AG09319 (cell line): ENCODE measurements at regions not wholly inside any gene's neighbourhood (a gene's known extent, or its start where the extent isn't known, plus 50 kb on each side); places are given as distances from the start of the nearest gene placed in this dataset.
"Not testable (repeated sequence)": the region's sequence is repeated elsewhere in the genome, so short reads cannot be mapped to it uniquely, and the experiment has no call there.

Source experiments
- DNase-seq: peaks from one replicate; pipeline ENCODE4 v3.0.0-alpha.2; 2010; ENCODE audit warnings: low read depth; ENCODE audit errors: extremely low read depth
- CTCF ChIP-seq: IDR thresholded peaks from 2 replicates; pipeline ENCODE4 v1.5.1; 2011; ENCODE audit warnings: low read depth, mild to moderate bottlenecking, inconsistent platforms, low read length, moderate library complexity

GRCh38 chr7:27433581-27433980 lies 191.0 kb downstream of the EVX1 start:
- DNase-seq: no peak
- no peak for TF ChIP-seq CTCF

- no peak for DNase-seq
- peak; percentile 11 for TF ChIP-seq CTCF
Observed at GRCh38 chr7:27434756-27435400, 192.3 kb downstream of the EVX1 start.

GRCh38 chr7:27435461-27435860 lies 192.9 kb downstream of the EVX1 start:
- no peak for DNase-seq
- no peak for TF ChIP-seq CTCF

GRCh38 chr7:27438881-27439589 lies 196.4 kb downstream of the EVX1 start:
- DNase-seq: no peak
- no peak for TF ChIP-seq CTCF

- no peak for DNase-seq
- no peak for TF ChIP-seq CTCF
Observed at GRCh38 chr7:27442455-27442854, 199.9 kb downstream of the EVX1 start.

- not testable (repeated sequence) for DNase-seq
Observed at GRCh38 chr7:27449046-27449445, 206.4 kb downstream of the EVX1 start.

GRCh38 chr7:27453702-27454405 lies 208.8 kb downstream of the HIBADH start:
- TF ChIP-seq CTCF: no peak
- no peak for DNase-seq

GRCh38 chr7:27457120-27457519 lies 205.6 kb downstream of the HIBADH start:
- DNase-seq: not testable (repeated sequence)

GRCh38 chr7:27457603-27458565 lies 204.8 kb downstream of the HIBADH start:
- DNase-seq: not testable (repeated sequence)
